ENCODE measurements at regions not wholly inside any gene's neighbourhood (a gene's known extent, or its start where the extent isn't known, plus 50 kb on each side); places are given as distances from the start of the nearest gene placed in this dataset.

DNA sequence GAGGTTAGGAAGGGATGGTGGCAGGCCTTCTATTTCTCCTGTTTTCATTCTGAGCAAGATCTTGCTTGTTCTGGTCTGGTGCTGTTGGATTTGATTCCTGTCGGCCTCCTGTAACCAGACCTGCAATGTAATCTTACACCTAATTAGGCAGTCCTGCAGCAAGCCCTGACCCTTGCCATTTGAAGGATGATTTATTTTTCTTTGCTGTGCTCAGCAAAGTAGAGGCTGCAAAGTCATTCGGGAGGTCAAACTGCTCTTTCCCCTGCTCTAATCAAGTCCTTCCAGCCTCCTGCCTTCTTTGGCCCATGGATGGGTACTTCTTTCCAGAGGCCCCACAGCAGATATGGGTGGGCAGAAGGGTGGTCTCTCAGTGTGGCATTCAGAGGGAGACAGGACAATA, 417.7 kb upstream of the USP24 start:
- Mint-ChIP-seq H3K27ac (no peak overlapping the region), H3K36me3 (no peaks in the 10 kb centered on the region), H3K27me3 (ENCODE audit: low read depth in 2 of 2) (peaks cover 13 to 21% of the 10 kb centered on the region in 2 donors), H3K4me1 (no peaks in the 10 kb centered on the region), H3K9me3 (peaks cover 0 to 4% of the 10 kb centered on the region in 2 donors), H3K4me3 (no peak overlapping the region)
- no peaks in the 10 kb centered on the region for H3K9me3 ChIP-seq (ENCODE audit: control insufficient read depth, insufficient read depth, low read length)
- H3K4me1 ChIP-seq (ENCODE audit: control insufficient read depth, insufficient read depth, low read length) = no peaks in the 10 kb centered on the region
- 88% methylated on average over 2 of the region's 2 CpGs for WGBS (ENCODE audit: insufficient coverage)
- no peak overlapping the region for H3K27ac ChIP-seq (ENCODE audit: low read length)
- H3K27me3 ChIP-seq (ENCODE audit: control insufficient read depth, insufficient read depth, low read length) = no peaks in the 10 kb centered on the region
- ATAC-seq (no peak), DNase-seq (no peak)
- intact Hi-C loops (cut with micrococcal nuclease) = no loop called here
- no peaks in the 10 kb centered on the region for H3K36me3 ChIP-seq (ENCODE audit: control insufficient read depth, insufficient read depth, low read length)
- H3K4me3 ChIP-seq (ENCODE audit: low read length) = no peak overlapping the region
- TF ChIP-seq, protein P1, sequence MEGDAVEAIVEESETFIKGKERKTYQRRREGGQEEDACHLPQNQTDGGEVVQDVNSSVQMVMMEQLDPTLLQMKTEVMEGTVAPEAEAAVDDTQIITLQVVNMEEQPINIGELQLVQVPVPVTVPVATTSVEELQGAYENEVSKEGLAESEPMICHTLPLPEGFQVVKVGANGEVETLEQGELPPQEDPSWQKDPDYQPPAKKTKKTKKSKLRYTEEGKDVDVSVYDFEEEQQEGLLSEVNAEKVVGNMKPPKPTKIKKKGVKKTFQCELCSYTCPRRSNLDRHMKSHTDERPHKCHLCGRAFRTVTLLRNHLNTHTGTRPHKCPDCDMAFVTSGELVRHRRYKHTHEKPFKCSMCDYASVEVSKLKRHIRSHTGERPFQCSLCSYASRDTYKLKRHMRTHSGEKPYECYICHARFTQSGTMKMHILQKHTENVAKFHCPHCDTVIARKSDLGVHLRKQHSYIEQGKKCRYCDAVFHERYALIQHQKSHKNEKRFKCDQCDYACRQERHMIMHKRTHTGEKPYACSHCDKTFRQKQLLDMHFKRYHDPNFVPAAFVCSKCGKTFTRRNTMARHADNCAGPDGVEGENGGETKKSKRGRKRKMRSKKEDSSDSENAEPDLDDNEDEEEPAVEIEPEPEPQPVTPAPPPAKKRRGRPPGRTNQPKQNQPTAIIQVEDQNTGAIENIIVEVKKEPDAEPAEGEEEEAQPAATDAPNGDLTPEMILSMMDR (IDR thresholded peaks at IDR 0.05) = no peak

DNA sequence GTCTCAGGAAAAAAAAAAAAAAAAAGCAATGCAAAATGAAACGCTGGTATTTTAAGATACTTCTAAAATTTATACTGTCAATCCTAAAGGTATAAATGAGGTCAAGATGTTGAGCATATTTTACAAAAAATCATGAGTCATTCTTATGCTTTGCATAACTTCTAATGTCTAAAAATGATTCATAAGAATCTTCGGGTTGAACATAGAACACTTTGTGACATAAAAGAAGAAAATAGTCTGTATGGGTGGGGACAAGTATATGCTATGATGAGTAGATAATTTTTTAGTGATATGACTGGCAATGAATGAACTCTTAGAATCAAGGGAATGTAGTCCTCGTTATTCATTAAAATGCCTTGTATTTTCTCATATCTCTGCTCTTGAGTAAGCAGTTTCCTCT, 416.9 kb upstream of the USP24 start:
- no peaks in the 10 kb centered on the region for H3K4me1 ChIP-seq (ENCODE audit: control insufficient read depth, insufficient read depth, low read length)
- Mint-ChIP-seq H3K4me3 (no peak overlapping the region), H3K4me1 (no peaks in the 10 kb centered on the region), H3K27ac (no peak overlapping the region), H3K27me3 (ENCODE audit: low read depth in 2 of 2) (peaks cover 17 to 21% of the 10 kb centered on the region in 2 donors), H3K36me3 (no peaks in the 10 kb centered on the region), H3K9me3 (peaks cover 0 to 4% of the 10 kb centered on the region in 2 donors)
- intact Hi-C loops (cut with micrococcal nuclease) = no loop called here
- no peaks in the 10 kb centered on the region for H3K9me3 ChIP-seq (ENCODE audit: control insufficient read depth, insufficient read depth, low read length)
- H3K27ac ChIP-seq (ENCODE audit: low read length) = no peak overlapping the region
- ATAC-seq (no peak), DNase-seq (no peak)
- WGBS (ENCODE audit: insufficient coverage) = 14% methylated on average over 1 of the region's 3 CpGs
- TF ChIP-seq, protein P1 (IDR thresholded peaks at IDR 0.05) = no peak
- H3K27me3 ChIP-seq (ENCODE audit: control insufficient read depth, insufficient read depth, low read length) = no peaks in the 10 kb centered on the region
- H3K4me3 ChIP-seq (ENCODE audit: low read length) = no peak overlapping the region
- no peaks in the 10 kb centered on the region for H3K36me3 ChIP-seq (ENCODE audit: control insufficient read depth, insufficient read depth, low read length)

DNA sequence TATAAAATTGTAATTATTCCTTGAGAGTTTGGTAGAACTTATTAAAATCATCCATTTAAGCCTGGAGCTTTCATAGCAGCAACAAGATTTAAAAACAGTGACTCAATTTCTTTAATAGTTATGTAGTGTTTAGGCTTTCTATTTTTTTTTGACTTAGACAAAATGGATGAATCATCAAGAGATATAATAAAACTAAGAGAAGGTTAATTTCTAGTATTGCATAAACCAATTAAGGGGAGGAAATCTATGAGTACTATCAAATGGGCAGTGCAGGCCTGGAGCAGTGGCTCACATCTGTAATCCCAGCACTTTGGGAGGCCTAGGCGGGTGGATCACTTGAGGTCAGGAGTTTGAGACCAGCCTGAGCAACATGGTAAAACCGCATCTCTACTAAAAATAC, 416.3 kb upstream of the USP24 start:
- Mint-ChIP-seq H3K36me3 (no peaks in the 10 kb centered on the region), H3K9me3 (peaks cover 0 to 4% of the 10 kb centered on the region in 2 donors)

DNA sequence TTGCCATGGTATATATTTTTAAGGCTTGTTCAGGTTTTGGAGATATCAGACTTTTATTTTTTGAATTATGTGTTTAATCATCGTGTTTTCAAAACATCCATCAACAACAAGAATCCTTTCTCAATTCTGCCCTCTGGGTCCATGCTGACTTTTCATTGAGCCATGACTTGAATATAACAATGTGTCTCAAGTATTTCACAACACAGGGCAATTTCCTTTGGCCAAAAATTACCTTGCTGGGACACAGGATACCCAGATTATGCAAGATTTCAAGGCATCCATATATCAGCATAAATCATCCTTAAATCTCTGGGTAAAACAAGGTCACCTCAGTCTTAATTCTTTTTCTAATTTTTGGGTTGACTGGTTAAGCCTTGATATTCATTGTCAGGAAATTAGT, 411.2 kb upstream of the USP24 start:
- Histone ChIP-seq H3K9me3 (ENCODE audit: control insufficient read depth, insufficient read depth, low read length) (no peaks in the 10 kb centered on the region), H3K36me3 (ENCODE audit: control insufficient read depth, insufficient read depth, low read length) (no peaks in the 10 kb centered on the region), H3K4me1 (ENCODE audit: control insufficient read depth, insufficient read depth, low read length) (no peaks in the 10 kb centered on the region), H3K27ac (ENCODE audit: low read length) (no peak overlapping the region), H3K4me3 (ENCODE audit: low read length) (no peak overlapping the region), H3K27me3 (ENCODE audit: control insufficient read depth, insufficient read depth, low read length) (no peaks in the 10 kb centered on the region)
- H3K4me1 Mint-ChIP-seq = no peaks in the 10 kb centered on the region
- no peak overlapping the region for H3K27ac Mint-ChIP-seq
- WGBS (ENCODE audit: insufficient coverage) = 86% methylated on average over 1 of the region's 1 CpG
- H3K36me3 Mint-ChIP-seq = no peaks in the 10 kb centered on the region
- no peaks in the 10 kb centered on the region for H3K9me3 Mint-ChIP-seq
- H3K4me3 Mint-ChIP-seq = no peak overlapping the region
- DNase-seq = no peak
- no peak for ATAC-seq
- intact Hi-C loops (cut with micrococcal nuclease) = no loop called here
- TF ChIP-seq, protein P1 (IDR thresholded peaks at IDR 0.05) = no peak
- peaks cover 4 to 13% of the 10 kb centered on the region in 2 donors for H3K27me3 Mint-ChIP-seq (ENCODE audit: low read depth in 2 of 2)

More for the DNA sequence above, 416.3 kb upstream of the USP24 start:
- 92% methylated on average over 2 of the region's 2 CpGs for WGBS (ENCODE audit: insufficient coverage)
- Histone ChIP-seq H3K4me3 (ENCODE audit: low read length) (no peak overlapping the region), H3K36me3 (ENCODE audit: control insufficient read depth, insufficient read depth, low read length) (no peaks in the 10 kb centered on the region), H3K27ac (ENCODE audit: low read length) (no peak overlapping the region), H3K9me3 (ENCODE audit: control insufficient read depth, insufficient read depth, low read length) (no peaks in the 10 kb centered on the region), H3K27me3 (ENCODE audit: control insufficient read depth, insufficient read depth, low read length) (no peaks in the 10 kb centered on the region), H3K4me1 (ENCODE audit: control insufficient read depth, insufficient read depth, low read length) (no peaks in the 10 kb centered on the region)
- intact Hi-C loops (cut with micrococcal nuclease) = no loop called here
- Mint-ChIP-seq H3K27me3 (ENCODE audit: low read depth in 2 of 2) (peaks cover 14 to 24% of the 10 kb centered on the region in 2 donors), H3K4me1 (no peaks in the 10 kb centered on the region), H3K27ac (no peak overlapping the region), H3K4me3 (no peak overlapping the region)
- ATAC-seq (no peak), DNase-seq (no peak)
- TF ChIP-seq, protein P1 (IDR thresholded peaks at IDR 0.05) = no peak
